Naive thymus-derived CD8-positive, alpha-beta T cell (primary cell): ENCODE measurements at regions not wholly inside any gene's neighbourhood (a gene's known extent, or its start where the extent isn't known, plus 50 kb on each side); places are given as distances from the start of the nearest gene placed in this dataset.

Experiments
- ATAC-seq, 2 donors: fragments of 150-1000 bp; cut with Tn5 transposase in 1 of 2; sonication (Bioruptor Pico), chemical (Tn5 transposase) in 1 of 2; 1 replicate in 1 of 2; 2 replicates in 1 of 2; pipeline ENCODE4 v1.10.0; 2021; ENCODE audit warnings: mild to moderate bottlenecking in 2 of 2, moderate library complexity in 2 of 2
- POLR2A ChIA-PET: fragments of 350-600 bp; sonication (Branson Sonifier 250); formaldehyde crosslinking; loops from one replicate; lab custom pipeline; 2021; ENCODE audit warnings: antibody characterized with exemption; lab: Charles Lee
- DNase-seq, 10 donors: peaks; one replicate each; pipeline versions ENCODE4 v3.0.0 to v3.0.0-alpha.2; 2020 to 2022
- H3K27ac Mint-ChIP-seq, 10 donors: one replicate each; pipeline ENCODE4 v1.8.0; 2020 to 2022; ENCODE audit warnings: mild to moderate bottlenecking in 10 of 10, mixed read lengths in 10 of 10, moderate library complexity in 4 of 10, inconsistent platforms in 1 of 10
- H3K27me3 Mint-ChIP-seq, 5 donors: one replicate each; pipeline ENCODE4 v1.8.0; 2021 to 2022; ENCODE audit warnings: mixed read lengths in 5 of 5
- H3K36me3 Mint-ChIP-seq, 3 donors: one replicate each; pipeline ENCODE4 v1.8.0; 2020 to 2022; ENCODE audit warnings: mixed read lengths in 3 of 3, mild to moderate bottlenecking in 2 of 3, inconsistent platforms in 1 of 3
- H3K4me1 Mint-ChIP-seq, 4 donors: one replicate each; pipeline ENCODE4 v1.8.0; 2021 to 2022; ENCODE audit warnings: mixed read lengths in 4 of 4
- H3K4me3 Mint-ChIP-seq, 10 donors: one replicate each; pipeline ENCODE4 v1.8.0; 2020 to 2022; ENCODE audit warnings: mild to moderate bottlenecking in 10 of 10, mixed read lengths in 10 of 10, moderate library complexity in 6 of 10, inconsistent platforms in 1 of 10
- H3K9me3 Mint-ChIP-seq, 9 donors: one replicate each; pipeline ENCODE4 v1.8.0; 2020 to 2022; ENCODE audit warnings: mixed read lengths in 9 of 9, mild to moderate bottlenecking in 3 of 9, inconsistent platforms in 1 of 9, moderate library complexity in 1 of 9

DNA sequence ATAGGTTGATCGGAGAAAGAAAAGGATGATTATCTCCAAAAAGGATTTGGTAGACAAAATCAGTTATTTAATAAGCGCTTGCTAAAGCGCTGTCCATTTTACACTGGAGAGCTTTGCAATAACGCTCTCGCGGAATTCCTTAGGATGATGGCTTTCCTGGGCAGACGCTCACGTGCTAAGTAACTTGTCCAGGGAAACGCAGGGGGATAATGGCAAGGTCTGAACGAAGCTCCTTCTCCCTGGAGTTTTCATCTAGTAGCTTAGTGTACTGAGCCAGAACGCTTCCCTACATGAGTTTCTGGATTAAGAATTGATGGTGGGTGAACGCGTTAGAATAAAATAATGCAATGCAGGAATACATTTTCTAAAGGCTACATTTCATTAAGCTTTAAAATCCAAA is 739.5 kb upstream of the SALL3 start:
- H3K27ac Mint-ChIP-seq, result no peak overlapping the region
- ATAC-seq, result no peak
- peaks cover 0 to 10% (median 0%) of the 10 kb centered on the region in 9 donors for H3K9me3 Mint-ChIP-seq
- peaks cover 0 to 4% (median 0%) of the 10 kb centered on the region in 4 donors for H3K4me1 Mint-ChIP-seq
- peaks cover 0 to 5% (median 2%) of the 10 kb centered on the region in 5 donors for H3K27me3 Mint-ChIP-seq
- H3K4me3 Mint-ChIP-seq, result no peak overlapping the region
- POLR2A ChIA-PET, result no interaction called here
- no peaks in the 10 kb centered on the region for H3K36me3 Mint-ChIP-seq
- DNase-seq, result no peak

- H3K27me3 Mint-ChIP-seq, result peaks cover 0 to 11% (median 1%) of the 10 kb centered on the region in 5 donors
- no peak overlapping the region for H3K27ac Mint-ChIP-seq
- H3K4me3 Mint-ChIP-seq, result no peak overlapping the region
- peaks cover 0 to 10% (median 0%) of the 10 kb centered on the region in 9 donors for H3K9me3 Mint-ChIP-seq
- H3K4me1 Mint-ChIP-seq, result peaks cover 0 to 4% (median 0%) of the 10 kb centered on the region in 4 donors
- ATAC-seq (no peak), DNase-seq (no peak)
- POLR2A ChIA-PET, result no interaction called here
- no peaks in the 10 kb centered on the region for H3K36me3 Mint-ChIP-seq
These were observed 738.9 kb upstream of the SALL3 start for GRCh38 chr18:78240627-78241252.

DNA sequence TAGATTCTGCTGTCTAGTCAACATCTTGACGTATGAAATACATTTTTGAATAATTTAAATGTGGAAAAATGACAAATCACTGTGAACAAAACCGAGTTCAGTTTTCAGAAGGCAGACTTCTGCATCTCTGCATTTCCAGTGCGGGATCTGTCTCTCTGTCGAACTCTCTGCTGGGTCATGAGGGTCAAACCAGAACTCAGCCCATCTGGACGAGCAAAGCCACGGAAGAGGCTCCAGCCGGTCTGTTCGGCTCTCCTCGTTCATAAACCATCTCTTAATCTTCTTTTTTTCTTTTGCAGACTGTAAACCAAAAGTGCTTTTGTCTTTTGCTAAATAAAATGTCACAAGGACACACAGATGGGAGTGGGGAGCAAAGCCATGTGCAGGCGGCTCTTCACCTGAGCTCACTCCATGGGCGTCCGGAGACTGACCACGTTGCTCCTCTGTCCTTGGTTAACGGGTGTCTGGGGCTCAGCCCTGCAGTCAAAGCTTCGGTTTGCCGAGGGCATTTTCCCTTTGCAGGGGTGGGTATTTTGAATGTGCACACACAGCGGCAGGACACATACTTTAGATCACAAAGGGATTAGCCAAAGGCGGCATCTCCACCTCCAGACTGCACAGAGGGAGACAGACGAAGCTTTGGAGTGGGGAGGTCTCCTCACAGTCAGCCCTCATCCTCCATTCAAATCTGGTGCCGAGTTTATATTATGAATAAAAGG is 737.9 kb upstream of the SALL3 start:
- peaks cover 0 to 20% (median 1%) of the 10 kb centered on the region in 5 donors for H3K27me3 Mint-ChIP-seq
- H3K36me3 Mint-ChIP-seq, result no peaks in the 10 kb centered on the region
- POLR2A ChIA-PET, result no interaction called here
- peaks cover 0 to 10% (median 0%) of the 10 kb centered on the region in 9 donors for H3K9me3 Mint-ChIP-seq
- no peak overlapping the region for H3K4me3 Mint-ChIP-seq
- ATAC-seq (no peak), DNase-seq (no peak)
- H3K4me1 Mint-ChIP-seq, result peaks cover 0 to 4% (median 0%) of the 10 kb centered on the region in 4 donors
- no peak overlapping the region for H3K27ac Mint-ChIP-seq

DNA sequence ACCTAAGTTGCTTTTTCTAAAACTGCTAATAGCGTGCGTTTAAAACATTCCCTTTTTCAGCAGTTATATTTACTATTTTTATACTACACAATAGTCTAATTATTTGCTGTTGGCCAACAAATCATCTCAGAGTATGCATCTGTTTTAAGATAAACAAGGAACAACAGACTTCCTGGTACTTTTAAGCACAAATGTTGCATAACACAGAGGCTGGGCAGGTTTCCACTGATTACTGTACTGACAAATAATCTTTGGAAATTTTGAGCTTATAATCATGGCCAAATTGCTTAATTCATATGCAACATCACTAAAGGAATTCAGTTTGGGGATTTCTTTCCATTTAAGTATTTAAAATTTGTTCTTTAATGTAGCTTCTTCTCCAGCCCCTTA is 737.4 kb upstream of the SALL3 start:
- Mint-ChIP-seq H3K36me3 (no peaks in the 10 kb centered on the region), H3K9me3 (peaks cover 0 to 10% (median 0%) of the 10 kb centered on the region in 9 donors), H3K4me1 (peaks cover 0 to 4% (median 0%) of the 10 kb centered on the region in 4 donors), H3K27ac (no peak overlapping the region), H3K4me3 (no peak overlapping the region), H3K27me3 (peaks cover 0 to 23% (median 1%) of the 10 kb centered on the region in 5 donors)
- ATAC-seq (no peak), DNase-seq (no peak)
- POLR2A ChIA-PET, result no interaction called here

DNA sequence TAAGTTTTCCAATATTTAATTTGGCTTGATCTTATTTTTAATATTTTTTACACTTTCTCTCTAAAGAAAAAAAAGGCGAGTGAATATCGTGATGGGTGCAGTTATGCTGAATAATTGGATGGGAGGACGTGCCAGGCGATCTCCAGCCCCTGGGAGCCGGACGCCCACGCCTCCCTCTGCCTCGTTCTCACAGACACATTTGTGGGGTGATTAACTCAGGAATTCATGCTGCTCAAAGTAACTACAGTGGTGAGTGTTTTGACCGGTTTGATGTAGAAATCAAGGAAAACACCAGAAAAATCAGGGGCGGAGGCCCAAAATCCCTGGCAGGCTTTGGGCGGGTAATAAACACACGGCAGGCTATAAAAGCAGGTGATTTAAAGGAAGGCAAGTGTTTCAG is 736.8 kb upstream of the SALL3 start:
- Mint-ChIP-seq H3K27me3 (peaks cover 0 to 23% (median 1%) of the 10 kb centered on the region in 5 donors), H3K36me3 (no peaks in the 10 kb centered on the region), H3K9me3 (peaks cover 0 to 8% (median 0%) of the 10 kb centered on the region in 9 donors), H3K4me3 (no peak overlapping the region), H3K27ac (no peak overlapping the region), H3K4me1 (peaks cover 0 to 4% (median 0%) of the 10 kb centered on the region in 4 donors)
- DNase-seq, result no peak
- POLR2A ChIA-PET, result no interaction called here
- ATAC-seq, result no peak

DNA sequence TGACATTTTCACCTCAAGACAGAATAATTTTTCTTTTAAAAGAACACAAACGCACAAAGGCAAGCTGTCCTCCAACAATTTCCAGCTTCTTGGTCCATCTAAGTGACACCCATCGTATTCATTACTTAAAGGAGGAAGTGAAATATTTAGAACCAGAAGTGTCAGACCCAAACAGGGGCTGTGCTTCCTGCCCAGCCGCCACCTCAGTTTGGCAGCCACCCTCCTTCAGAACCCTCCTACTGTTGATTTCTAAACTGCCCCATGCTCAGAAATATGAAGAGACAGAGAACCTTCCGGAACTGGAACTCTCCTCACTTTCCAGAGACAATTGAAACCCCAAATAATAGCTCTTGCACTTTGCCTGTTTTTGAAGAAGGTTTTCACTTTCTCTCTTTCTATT is 734.8 kb upstream of the SALL3 start:
- Mint-ChIP-seq H3K4me1 (no peaks in the 10 kb centered on the region), H3K27me3 (peaks cover 0 to 23% (median 1%) of the 10 kb centered on the region in 5 donors), H3K4me3 (no peak overlapping the region), H3K9me3 (peaks cover 0 to 3% (median 0%) of the 10 kb centered on the region in 9 donors), H3K27ac (no peak overlapping the region), H3K36me3 (no peaks in the 10 kb centered on the region)
- POLR2A ChIA-PET, result no interaction called here
- no peak for DNase-seq
- no peak for ATAC-seq

- peaks cover 0 to 23% (median 1%) of the 10 kb centered on the region in 5 donors for H3K27me3 Mint-ChIP-seq
- peaks cover 0 to 3% (median 0%) of the 10 kb centered on the region in 9 donors for H3K9me3 Mint-ChIP-seq
- H3K27ac Mint-ChIP-seq, result no peak overlapping the region
- no peaks in the 10 kb centered on the region for H3K36me3 Mint-ChIP-seq
- POLR2A ChIA-PET, result no interaction called here
- H3K4me1 Mint-ChIP-seq, result no peaks in the 10 kb centered on the region
- DNase-seq (no peak), ATAC-seq (no peak)
- H3K4me3 Mint-ChIP-seq, result no peak overlapping the region
These were observed 734.2 kb upstream of the SALL3 start for GRCh38 chr18:78245451-78245850.

DNA sequence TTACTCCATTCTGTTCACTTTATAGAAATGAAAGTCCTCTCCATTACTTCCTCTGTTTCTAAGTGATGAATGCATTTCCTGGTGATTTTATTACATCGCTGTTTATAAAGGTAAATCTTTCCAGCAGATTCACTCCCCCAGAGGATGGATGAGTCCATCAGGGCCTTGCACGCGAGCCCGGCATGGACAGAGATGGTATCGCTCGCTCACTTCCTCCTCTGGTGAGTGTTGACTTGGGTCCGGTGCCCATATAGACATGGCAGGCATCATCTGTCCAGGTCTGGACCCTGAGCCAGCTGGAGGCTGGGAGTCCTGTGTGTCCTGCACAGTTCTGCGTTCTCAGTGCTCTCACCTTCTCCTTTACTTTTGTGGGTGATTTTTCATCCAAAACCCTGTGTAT is 733.6 kb upstream of the SALL3 start:
- Mint-ChIP-seq H3K9me3 (peaks cover 0 to 3% (median 0%) of the 10 kb centered on the region in 9 donors), H3K27ac (no peak overlapping the region), H3K4me3 (no peak overlapping the region), H3K36me3 (no peaks in the 10 kb centered on the region), H3K27me3 (peaks cover 0 to 23% (median 1%) of the 10 kb centered on the region in 5 donors), H3K4me1 (no peaks in the 10 kb centered on the region)
- ATAC-seq, result no peak
- no peak for DNase-seq
- POLR2A ChIA-PET, result no interaction called here

DNA sequence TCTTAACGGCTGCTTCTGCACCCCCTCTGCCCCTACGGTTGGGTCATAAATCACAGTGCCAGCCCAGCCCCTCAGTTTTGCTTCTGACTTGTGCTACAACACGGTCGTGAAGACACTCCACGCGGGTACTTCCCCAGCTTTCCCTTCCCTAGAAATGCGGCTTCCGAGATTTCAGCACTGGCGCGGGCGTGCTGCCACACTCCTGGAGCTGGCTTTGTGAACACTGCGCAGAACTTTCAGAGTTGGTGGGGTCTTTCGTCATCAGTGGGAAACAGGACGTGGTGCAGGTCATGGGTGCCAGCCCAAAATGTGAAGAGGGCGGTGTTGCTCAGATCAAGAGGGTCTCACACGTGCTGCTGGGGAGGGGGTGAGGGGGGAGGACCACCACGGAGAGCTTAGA is 733.0 kb upstream of the SALL3 start:
- peaks cover 0 to 23% (median 1%) of the 10 kb centered on the region in 5 donors for H3K27me3 Mint-ChIP-seq
- no peak overlapping the region for H3K4me3 Mint-ChIP-seq
- H3K36me3 Mint-ChIP-seq, result no peaks in the 10 kb centered on the region
- DNase-seq (no peak), ATAC-seq (no peak)
- no peaks in the 10 kb centered on the region for H3K4me1 Mint-ChIP-seq
- POLR2A ChIA-PET, result no interaction called here
- H3K27ac Mint-ChIP-seq, result no peak overlapping the region
- H3K9me3 Mint-ChIP-seq, result peaks cover 0 to 3% (median 0%) of the 10 kb centered on the region in 9 donors

GRCh38 chr18:78247615-78248289 is 731.9 kb upstream of the SALL3 start:
- H3K36me3 Mint-ChIP-seq, result no peaks in the 10 kb centered on the region
- ATAC-seq (no peak), DNase-seq (no peak)
- peaks cover 0 to 23% (median 1%) of the 10 kb centered on the region in 5 donors for H3K27me3 Mint-ChIP-seq
- H3K27ac Mint-ChIP-seq, result no peak overlapping the region
- no peaks in the 10 kb centered on the region for H3K4me1 Mint-ChIP-seq
- H3K4me3 Mint-ChIP-seq, result no peak overlapping the region
- POLR2A ChIA-PET, result no interaction called here
- peaks cover 0 to 3% (median 0%) of the 10 kb centered on the region in 9 donors for H3K9me3 Mint-ChIP-seq

DNA sequence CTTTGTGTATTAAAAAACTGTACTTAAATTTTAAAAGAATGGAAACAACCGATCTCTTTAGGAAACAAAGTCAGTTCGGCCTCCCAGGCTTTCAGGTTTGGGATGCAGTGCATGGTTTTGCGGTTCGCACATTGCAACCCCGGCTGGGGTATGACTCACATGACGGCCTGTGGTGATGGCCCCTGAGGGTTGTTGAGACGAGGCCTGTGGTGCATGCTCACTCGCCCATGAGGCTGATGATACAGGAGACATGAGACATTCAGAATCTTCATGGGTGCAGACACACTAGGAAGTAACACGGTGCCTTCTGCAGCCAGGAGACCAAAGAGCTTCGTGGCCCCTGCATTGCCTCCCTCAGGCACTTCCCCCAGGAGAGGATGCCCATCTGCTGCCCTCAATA is 724.6 kb upstream of the SALL3 start:
- Mint-ChIP-seq H3K4me1 (no peaks in the 10 kb centered on the region), H3K4me3 (no peak overlapping the region), H3K9me3 (peaks cover 0 to 3% (median 0%) of the 10 kb centered on the region in 9 donors), H3K27me3 (peaks cover 0 to 5% (median 0%) of the 10 kb centered on the region in 5 donors), H3K36me3 (no peaks in the 10 kb centered on the region), H3K27ac (no peak overlapping the region)
- no peak for ATAC-seq
- no peak for DNase-seq
- POLR2A ChIA-PET, result no interaction called here

DNA sequence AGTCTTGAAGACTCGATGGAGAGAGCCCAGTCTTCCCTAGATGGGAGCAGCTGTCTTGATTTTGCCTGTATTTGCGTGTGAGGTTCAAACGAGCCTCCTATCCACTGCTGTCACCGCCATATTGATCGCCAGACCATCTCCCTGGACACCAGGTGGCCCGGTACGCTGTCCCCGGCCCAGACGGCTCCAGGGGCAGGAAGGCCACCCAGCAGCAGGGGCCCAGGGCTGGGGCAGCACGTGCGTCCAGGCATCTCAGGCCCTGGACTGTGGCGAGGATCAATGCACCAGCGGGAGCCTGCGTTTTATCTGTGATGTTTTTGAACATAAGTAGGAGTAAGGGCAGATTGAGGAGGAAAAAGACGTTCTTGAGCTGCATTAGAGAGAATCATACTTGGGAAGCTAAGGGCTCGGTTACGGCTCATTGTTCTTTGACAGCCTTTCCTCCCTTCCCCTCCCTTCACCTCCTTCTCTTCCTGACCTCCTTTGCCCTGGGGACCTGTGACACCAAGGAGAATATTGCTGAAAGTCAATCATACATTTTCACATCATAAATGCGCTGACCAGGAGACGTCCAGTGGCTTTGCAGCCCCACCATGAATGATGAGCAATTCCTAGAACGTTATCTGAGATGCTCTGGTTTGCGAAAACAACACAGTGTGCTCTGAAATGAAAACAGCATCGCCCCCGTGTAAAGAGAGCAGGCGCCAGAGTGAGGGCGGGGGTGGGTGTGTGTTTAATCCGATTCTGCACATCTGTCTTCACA is 711.2 kb upstream of the SALL3 start:
- ATAC-seq, result no peak
- no peaks in the 10 kb centered on the region for H3K4me1 Mint-ChIP-seq
- no peaks in the 10 kb centered on the region for H3K27me3 Mint-ChIP-seq
- POLR2A ChIA-PET, result no interaction called here
- H3K9me3 Mint-ChIP-seq, result peaks cover 0 to 16% (median 0%) of the 10 kb centered on the region in 9 donors
- peaks cover 0 to 1% (median 0%) of the 10 kb centered on the region in 3 donors for H3K36me3 Mint-ChIP-seq
- no peak overlapping the region for H3K27ac Mint-ChIP-seq
- no peak overlapping the region for H3K4me3 Mint-ChIP-seq
- no peak for DNase-seq
